Renal cortical epithelial cell (primary cell): ENCODE measurements at regions not wholly inside any gene's neighbourhood (a gene's known extent, or its start where the extent isn't known, plus 50 kb on each side); places are given as distances from the start of the nearest gene placed in this dataset.
A peak's percentile ranks its signal among the peaks of the same experiment; 100 is the strongest.

Source experiments
- DNase-seq: peaks from one replicate; pipeline ENCODE4 v3.0.0-alpha.2; 2011; ENCODE audit warnings: low read depth

DNA sequence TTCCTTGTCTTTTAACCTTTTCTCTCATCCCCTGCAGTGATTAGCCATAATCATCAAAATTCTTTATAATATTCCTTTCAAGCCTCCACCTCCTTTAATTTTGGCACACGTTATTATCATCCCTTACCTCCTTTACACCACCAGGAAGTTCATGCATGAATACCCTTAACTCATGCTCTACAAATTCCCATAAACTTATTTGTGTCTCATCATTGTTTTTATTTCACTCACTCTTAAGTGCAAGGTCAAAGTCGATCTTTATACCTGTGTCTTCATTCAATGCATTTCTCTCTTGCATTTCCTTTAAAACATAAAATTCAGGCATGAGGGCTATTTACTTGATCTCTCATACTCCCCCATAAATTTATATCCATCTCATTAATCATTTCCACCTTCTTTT lies 1064.6 kb upstream of the CADM2 start:
- DNase-seq = no peak

DNA sequence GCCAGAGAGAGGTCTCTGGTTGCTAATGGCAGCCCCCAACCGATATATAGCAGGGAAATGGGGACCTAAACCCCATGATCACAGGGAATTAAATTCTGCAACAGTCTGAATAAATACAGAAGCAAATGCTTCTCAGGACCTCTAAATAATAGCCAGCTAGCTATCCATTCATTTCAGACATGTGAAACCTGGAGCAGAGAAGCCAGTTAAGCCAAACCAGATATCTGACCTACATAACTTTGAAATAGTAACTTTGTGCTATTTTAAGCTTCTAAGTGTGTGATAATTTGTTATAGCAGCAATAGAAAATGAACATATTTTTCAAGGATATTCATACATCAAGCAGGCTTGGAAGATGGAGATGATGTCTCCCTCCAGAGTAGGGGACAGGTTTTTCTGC lies 1062.9 kb upstream of the CADM2 start:
- no peak for DNase-seq

DNA sequence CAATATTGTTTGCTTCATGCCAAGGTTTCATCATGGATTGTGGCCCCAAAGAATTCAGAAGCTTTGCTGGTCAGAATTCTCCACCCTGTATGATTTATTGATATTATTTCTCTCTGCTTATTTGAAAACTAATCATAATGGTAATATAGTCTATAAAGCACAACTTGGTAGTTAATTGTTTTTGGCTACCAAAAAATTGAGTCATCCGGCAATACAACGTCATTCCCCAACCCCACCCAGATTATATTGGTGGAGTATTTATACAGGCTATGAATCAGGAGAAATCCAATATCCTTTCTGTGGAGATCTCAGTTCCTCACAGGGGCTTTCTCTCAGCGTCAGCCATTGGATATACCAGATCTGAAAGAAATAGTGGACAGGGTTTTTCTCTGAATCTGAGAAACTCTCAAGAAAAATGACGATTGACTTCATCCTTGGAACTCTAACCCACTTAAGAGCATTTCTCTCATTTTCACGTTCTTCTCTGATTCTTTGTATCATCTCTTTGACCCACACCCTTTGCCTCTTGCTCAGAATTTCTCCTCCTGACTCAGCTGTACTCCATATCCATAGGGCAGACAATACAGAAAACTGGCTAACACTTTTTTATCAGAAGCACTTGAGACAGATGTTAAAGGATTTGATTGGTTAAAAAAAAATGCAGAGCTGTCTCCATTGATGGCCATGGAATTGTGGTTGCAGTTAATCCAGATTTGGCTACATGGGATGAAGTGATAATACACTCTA lies 1055.8 kb upstream of the CADM2 start:
- DNase-seq = no peak

DNA sequence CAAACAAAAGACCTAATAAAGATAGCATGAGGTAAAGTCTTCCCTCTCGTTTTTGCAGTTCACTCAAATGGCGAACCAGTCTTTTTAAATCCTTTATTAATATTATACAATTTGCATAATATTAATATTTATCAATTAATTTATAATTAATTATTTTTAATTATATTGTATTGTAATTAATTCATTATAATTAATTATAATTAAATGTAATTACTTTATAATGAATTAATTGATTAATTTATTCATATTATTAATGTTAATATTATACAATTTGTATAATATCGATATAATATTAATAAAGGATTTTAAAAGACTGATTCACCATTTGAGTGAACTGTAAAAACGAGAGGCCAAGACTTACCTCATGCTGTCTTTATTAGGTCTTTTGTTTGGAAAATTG lies 1045.4 kb upstream of the CADM2 start:
- no peak for DNase-seq

DNA sequence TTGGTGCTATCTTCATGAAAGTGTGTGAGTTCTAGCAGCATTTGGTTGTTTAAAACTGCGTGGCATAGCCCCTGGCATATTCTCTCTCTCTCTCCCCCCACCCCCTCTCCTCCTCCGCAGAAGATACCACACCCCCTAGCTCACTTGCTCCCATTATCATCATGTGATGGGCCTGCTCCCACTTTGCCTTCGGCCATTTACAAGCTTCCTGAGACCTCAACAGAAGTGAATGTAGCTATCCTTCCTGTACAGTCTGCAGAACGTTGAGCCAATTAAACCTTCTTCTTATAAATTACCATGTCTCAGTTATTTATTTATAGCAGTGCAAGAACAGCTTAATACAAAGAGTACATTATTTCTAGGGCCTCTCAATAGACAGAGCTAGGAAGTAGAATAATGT lies 1032.5 kb upstream of the CADM2 start:
- DNase-seq = no peak

DNA sequence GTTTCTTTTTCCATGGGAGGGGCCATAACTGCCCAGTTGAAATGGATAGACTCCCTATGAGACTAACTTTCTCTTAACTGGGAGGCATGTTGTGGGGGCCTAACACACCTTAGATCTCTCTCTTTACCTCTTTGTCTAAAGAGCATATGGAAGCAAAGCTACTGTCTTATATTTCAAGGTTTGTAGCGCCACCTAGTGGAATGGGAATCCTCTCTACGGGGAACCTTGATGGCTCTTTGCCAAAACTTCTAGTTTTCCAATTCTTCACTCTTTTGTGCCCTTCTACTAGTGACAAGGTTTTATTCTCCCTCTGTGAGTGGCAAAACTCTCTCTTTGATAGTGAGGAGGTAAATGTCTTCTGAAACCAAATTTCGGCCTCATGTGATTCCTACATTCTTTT lies 1030.4 kb upstream of the CADM2 start:
- no peak for DNase-seq

DNA sequence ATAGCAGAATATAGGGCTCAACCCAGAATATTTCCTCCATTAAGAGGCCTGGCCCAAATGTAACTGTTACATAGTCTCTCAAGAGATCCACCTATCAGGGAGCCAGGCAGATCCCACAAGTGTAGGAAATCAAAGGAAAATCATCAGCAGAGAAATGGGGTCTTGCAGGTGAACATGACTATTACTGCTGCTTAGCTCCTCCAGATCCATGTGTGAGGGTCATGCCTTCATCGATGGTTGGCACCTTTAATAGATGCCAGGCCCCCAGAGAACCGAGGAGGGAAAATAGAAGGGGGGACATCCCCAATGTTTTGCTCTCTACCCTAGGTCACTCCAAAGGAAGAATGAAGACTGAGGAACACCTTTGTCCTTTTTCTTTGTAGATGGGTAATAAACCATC lies 1029.9 kb upstream of the CADM2 start:
- DNase-seq = no peak

DNA sequence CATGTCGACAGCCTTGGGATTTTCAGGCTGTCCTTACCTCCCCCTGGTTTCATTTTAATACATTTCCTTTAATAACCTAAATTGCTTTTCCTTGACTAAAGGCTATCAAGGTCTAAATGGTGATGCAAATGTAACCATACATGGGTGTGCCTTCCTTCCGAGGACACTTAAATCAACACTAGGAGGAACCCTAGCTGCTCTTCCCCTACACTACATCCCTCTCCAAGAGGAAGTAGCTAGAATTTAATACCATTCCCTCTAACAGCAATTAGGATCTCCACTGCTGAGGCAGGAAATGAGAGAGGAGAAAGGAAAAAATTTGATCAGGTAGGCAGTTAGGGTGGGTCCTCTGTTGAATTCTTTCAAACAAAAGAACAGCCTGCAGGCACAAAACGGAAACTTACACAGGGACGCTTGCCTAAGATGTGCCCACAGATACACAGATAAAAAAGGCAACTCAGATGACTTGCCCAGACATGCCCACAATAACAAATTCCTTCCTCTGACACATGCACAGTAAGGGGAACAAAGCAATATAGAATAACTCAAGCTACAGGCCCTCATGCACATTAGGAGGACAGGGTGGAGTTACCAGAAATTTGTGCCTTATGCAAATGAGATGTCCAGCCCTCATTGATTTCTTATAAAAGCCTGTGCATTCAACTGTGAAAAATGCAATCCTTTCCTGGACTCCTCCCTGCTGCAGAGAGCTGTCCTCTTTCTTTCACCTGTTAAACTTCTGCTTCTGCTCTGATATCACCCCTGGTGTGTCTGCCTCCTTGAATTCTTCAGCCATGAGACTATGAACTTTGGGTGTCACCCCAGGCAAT lies 1024.4 kb upstream of the CADM2 start:
- peak; percentile 2 for DNase-seq

DNA sequence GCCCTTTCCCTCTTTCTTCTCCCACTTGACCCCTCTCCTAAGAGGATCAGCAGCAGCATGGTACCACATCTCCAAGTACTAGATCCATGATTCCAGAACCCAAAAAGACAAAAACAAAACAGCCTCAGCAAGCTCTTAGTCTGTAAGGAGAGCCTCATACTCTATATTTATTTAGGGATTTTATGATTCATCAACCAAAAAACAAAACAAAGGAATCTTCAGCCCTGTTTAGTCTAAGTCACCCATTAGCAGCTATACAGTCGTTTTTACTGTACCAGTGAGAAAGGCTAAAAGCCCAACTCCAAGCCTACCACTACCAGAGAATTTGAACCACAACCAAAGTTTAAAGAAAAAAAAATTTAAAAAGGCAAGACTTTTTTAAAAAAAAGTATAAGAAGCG lies 1020.3 kb upstream of the CADM2 start:
- no peak for DNase-seq

DNA sequence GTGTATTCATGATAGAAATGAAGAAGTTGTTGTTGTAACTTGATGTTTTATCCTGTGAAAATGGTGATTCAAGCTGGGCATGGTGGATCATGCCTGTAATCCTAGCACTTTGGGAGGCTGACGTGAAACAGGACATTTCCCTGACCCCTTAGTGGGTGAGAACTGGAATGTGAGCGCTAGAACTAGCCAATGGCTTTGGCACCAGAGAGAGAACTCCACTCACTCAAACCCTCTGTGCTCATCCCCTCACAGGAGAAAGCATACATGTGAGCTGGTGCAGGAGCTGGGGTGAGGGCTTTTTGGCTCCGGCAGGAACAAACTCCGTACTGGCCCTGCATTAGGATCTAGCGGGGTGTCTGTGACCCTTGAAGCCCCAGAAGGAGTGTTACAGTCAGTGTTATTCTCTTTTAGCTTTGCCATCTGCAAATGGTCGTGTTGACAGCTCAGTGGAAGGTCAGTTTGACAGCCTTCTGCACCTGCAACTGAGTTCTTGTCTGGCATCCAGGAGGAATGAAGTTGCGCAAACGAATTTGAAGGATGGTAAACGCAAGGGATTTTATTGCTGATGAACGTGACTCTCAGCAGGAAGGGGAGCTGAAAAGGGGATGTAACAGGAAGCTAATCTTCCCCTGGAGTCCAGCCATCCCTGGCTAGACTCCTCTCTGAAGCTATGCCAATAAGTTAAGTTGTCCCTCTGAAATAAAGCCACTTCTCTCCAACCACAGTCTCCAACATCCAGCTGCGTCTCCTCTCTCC lies 1016.6 kb upstream of the CADM2 start:
- DNase-seq = no peak

DNA sequence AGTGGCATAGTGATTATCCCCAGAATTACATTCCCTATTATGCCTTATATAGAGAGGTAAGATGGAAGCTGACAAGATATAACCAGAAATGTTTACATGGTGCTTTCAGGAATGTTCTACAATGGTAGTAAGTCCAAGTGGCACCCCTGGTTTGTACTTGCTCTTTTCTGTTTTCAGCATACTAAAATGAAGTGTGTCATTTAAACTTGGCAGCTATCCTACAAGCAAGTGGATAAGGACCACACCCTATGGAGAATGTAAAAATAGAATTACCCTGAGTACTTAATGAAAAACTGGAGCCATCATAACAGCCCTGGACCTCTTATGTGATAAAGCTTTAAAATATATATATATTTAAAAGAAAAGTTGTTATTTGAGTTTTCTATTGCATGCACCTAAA lies 1012.7 kb upstream of the CADM2 start:
- DNase-seq = no peak

DNA sequence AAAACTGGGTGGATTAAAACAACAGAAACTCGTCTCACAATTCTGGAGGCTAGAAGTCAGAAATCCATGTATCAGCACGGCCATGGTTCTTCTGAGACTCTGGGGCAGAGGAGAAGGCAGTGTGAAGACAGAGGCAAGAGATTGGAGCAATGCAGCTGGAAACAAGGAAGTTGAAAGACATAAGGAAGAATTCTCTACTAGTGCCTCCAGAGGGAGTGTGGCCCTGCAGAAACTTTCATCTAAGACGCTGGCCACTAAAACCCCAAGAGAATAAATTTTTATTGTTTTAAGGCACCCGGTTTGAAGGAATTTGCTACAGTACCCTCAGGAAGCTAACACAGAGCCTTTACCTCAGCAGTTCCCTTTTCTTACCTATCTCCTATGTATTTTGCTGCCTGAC lies 1012.2 kb upstream of the CADM2 start:
- DNase-seq = no peak

DNA sequence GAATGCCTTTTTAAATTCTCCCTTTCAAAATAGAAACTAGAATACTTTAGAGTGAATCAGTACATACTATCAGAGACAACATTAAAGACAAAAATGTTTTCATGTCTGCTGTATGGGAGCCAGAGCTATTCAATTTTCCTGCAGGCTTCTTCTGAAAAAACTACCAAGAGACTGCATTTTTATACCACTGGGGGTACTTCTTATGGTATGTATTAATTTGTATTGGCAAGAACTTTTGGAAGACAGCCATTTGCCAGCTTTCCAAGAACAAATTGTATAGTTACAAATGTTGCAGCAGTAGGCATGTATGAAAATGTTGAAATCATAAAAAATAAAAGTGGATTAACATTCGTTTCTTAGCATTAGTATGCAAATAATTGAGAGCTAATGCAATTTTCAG lies 1010.0 kb upstream of the CADM2 start:
- DNase-seq = no peak

DNA sequence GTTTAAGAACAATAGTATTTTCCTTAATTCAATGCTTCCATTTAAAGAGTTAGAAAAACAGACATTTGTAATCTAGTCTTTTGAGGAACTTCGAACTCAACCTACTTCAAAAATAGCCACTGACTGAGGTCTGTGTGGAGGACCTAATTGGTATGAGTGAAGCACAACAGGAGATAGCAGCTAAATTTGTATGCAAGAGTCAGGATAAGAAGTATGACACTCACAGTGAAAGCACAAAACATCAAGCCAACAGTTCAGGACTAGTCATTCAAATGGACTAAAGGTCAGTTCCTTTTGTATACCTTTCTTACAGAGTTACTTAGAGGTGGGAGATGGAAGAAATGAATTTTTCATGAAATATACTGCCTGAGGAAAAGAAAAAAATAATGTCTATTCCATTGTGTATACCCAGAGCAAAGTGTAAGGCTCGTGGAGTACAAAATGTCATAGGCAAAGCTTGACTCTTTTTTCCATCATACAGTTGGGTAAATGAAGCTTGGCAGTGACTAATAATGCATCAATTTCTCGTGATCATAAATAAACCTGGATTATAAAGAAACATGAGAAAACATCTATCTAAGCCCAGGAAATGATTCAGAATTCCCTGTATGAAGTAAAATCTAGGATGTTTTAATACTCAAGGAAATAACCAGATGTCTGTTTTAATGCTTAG lies 1005.2 kb upstream of the CADM2 start:
- no peak for DNase-seq

DNA sequence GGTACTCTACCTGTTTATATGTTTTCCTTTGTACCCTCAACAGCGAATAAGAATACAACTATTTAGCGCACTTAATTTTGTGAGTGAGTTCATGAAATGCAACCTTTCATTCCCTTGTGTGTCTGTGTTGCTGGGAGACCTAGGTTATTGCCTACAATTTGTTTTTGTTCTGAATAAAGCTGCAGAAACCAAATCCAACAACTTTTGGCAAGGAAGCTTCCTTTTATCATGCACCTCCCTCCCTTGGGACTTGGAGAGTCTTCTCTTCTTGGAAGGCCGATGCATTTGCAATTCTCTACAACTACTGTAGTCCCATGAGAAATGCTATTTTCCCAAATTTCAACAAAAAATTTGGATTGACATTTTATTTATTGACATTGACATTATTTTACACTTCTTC lies 1002.4 kb upstream of the CADM2 start:
- DNase-seq = no peak

DNA sequence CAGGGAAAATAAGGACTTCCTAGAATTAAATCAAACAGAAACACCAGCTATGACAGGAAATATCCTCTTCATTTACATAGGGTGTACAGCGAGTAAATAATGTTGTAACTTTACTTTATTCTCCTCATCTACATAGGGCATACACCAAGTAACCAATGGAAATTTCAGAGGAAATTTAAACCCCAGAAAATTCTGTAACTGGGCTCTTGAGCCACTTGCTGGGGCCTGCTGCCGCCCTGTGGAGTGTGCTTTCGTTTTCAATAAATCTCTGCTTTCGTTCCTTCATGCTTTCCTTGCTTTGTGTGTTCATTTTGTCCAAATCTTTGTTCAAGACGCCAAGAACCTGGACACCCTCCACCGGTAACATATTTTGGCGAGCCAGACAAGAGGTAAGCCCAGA lies 990.4 kb upstream of the CADM2 start:
- no peak for DNase-seq

DNA sequence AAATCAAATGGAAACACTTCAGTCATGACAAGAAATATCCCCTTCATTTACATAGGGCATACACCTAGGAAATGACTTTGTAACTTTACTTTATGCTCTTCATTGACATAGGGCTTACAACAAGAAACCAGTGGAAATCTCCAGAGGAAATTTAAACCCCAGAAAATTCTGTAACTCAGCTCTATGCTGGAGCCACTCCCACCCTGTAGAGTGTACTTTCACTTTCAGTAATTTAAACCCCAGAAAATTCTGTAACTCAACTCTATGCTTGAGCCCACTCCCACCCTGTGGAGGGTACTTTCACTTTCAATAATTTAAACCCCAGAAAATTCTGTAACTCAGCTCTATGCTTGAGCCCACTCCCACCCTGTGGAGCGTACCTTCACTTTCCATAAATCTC lies 987.1 kb upstream of the CADM2 start:
- DNase-seq = no peak

DNA sequence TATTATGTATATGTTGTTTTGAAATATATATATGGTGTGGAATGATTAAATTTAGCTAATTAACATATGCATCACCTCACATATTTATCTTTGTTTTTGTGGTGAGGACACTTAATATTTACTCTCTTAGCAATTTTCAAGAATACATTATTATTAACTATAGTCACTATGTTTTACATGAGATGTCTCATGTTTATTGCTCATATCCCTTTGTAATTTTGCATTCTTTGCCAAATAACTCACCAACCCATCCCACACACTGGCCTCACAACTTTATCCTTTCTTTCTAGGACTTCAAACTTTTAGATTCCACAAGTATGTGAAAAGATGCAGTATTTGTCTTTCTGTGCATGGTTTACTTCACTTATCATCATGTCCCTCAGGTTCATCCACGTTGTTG lies 950.2 kb upstream of the CADM2 start:
- no peak for DNase-seq

DNA sequence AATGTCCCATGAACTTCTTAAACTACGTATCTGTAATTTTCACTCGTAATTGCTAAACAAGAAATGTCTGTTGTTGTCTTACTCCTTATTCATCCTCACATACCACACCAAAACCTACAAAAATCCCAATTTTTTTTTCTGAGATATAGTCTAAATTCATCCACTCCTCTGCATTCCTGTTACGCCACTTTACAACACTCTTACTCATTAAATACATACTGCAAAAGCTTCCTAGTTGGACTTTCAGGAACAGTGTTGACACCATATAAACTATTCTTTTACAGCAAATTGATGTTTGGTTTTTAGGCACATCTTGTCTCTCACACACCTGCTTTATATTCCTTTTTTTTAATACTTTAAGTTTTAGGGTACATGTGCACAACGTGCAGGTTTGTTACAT lies 934.9 kb upstream of the CADM2 start:
- no peak for DNase-seq

DNA sequence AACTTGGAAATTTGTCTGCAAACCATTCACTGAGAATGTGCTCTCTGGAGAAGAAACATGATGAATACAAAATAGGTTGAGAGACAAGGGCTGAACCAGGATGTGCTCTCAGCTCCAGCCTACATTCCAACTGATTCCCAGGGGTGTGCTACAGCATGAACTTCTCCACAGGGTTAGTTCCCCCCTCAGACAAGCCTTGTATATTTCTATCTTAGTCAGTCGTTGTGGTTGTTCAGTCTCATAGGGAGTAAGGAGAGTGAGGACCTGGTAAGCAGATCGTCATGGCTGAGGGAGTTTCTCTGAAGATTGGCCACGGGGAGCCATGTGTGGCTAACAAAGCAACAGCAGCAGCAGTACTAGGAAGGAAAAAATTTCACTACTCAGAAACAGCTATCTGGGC lies 919.7 kb upstream of the CADM2 start:
- DNase-seq = no peak

DNA sequence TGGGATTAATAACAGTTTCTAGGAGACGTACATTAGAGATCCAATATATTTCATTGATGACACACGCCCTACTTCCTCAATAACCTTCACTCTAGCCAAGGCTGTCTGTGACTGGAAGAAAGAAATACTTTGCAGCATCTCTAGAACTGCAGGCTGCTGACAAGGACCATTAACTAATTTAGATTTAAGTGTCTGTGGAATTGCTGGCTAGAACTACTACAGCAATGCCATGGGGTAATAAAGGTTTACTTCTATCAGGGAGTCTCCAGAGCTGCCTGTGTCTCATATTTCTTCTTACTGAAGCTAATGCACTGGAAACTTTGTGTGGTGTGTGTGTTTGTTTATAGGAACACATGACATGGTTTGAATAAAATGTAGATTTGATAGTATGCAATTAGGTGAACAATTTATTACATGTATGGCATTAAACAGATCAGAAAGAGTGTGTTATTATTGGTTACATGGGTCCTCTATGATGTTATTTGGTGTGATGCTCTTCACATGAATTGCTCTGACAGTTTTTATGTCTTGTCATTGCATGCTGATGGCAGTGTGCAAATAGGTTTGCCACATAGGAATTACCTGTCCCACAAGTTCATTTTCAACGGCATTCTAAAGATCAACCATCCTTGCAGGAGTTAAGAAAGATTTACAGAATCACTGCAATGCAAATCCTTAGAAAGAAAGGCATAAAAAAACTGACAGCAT lies 916.2 kb upstream of the CADM2 start:
- no peak for DNase-seq

DNA sequence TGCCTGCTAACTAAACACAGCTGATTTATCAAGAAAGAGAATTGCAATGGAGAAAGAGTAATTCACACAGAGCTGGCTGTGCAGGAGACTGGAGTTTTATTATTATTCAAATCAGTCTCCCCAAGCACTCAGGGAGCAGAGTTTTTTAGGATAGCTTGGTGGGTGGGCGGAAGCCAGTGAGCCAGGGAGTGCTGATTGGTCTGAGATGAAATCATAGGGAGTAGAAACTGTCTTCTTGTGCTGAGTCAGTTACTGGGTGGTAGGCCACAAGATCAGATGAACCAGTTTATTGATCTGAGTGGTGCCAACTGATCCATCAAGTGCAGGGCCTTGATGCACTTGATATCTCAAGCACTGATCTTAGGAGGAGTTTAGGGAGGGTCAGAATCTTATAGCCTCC lies 891.9 kb upstream of the CADM2 start:
- no peak for DNase-seq
